Ovary (tissue), 7 donors: ENCODE measurements at regions not wholly inside any gene's neighbourhood (a gene's known extent, or its start where the extent isn't known, plus 50 kb on each side); places are given as distances from the start of the nearest gene placed in this dataset.

Experiments
- DNase-seq, 5 donors: peaks; one replicate each; pipeline ENCODE4 v3.0.0-alpha.2; 2019 to 2020
- H3K27ac ChIP-seq, 2 donors: fragments of 200-600 bp; one replicate each; pipeline versions ENCODE4 v1.5.1 to v1.8.0; 2019 to 2022
- H3K27me3 ChIP-seq: fragments of 200-600 bp; one replicate; pipeline ENCODE4 v1.8.0; 2022
- H3K36me3 ChIP-seq: fragments of 200-600 bp; sonication (generic); one replicate; pipeline ENCODE4 v1.5.1; 2019
- H3K4me1 ChIP-seq: one replicate; pipeline ENCODE4 v1.8.1; 2013; ENCODE audit warnings: mild to moderate bottlenecking, moderate library complexity; ENCODE audit not compliant: insufficient read depth
- H3K4me3 ChIP-seq: fragments of 200-600 bp; sonication (generic); one replicate; pipeline ENCODE4 v1.5.1; 2017
- H3K9me3 ChIP-seq, 2 donors: fragments of 200-600 bp in 1 of 2; sonication (generic) in 1 of 2; one replicate each; pipeline versions ENCODE4 v1.5.1 to v1.8.1; 2013 to 2019; ENCODE audit warnings: mild to moderate bottlenecking in 1 of 2, moderate library complexity in 1 of 2
- EP300 ChIP-seq: sonication (generic); formaldehyde crosslinking; IDR thresholded peaks from one replicate; pipeline ENCODE4 v1.6.1; 2017; ENCODE audit warnings: antibody characterized with exemption
- POLR2A ChIP-seq: fragments of 450-650 bp; IDR thresholded peaks from one replicate; pipeline ENCODE4 v1.6.1; 2017; ENCODE audit warnings: antibody characterized with exemption, mild to moderate bottlenecking, moderate library complexity
- WGBS, 3 donors: extraction: QIAGEN DNeasy Blood & Tissue Kit in 1 of 3; methylation state at CpG; one replicate each; pipeline versions ENCODE4 v1.1.5 to v1.1.7; 2013 to 2017; 5-methylcytosine and 5-hydroxymethylcytosine counted together
- intact Hi-C, 4 donors: fragments of 100-400 bp; cut with DNase I; formaldehyde crosslinking; loops; one replicate each; pipeline versions ENCODE4 v1.11.0 to v1.15.1; 2022 to 2023
- TF ChIP-seq, protein P1 (sequence below), 3 donors: fragments of 450-650 bp in 2 of 3; fragments of 200-600 bp in 1 of 3; IDR thresholded peaks; one replicate each; pipeline versions ENCODE4 v1.5.1 to v1.8.0; 2016 to 2022; ENCODE audit warnings: antibody characterized with exemption in 3 of 3, mild to moderate bottlenecking in 1 of 3
- donor health status: DM: no; HTN: no; CAD: no; lungs with moderate emphysema.
- donor health status: DM: no; HTN: no; CAD: no.
- donor health status: Bipolar disorder and iron deficiency.
- donor health status: DM: no; HTN: no; CAD: no.
- donor health status: DM: yes; HTN: yes; CAD: no.

DNA sequence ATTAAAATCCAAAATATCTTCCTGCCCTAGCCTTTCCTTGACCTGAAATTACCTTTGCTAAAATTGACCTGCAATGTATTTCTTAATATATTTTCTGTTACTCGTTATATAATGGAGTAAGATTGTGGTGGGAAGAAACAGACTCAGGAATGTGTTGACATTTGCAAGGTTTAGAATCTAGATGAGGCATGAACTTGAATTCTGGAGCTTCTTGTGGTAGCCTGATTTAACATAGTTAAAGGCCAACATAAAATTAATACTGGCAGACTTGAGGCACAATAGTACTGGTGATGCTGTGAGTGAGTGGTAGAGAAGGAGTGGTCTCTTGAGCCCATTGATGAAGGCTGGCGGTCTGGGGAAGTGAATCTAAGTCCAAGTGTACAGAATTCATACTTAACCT, 197.9 kb upstream of the SPRY1 start:
- Histone ChIP-seq H3K27me3 (no peaks in the 10 kb centered on the region), H3K36me3 (no peaks in the 10 kb centered on the region), H3K4me3 (no peak overlapping the region), H3K9me3 (no peaks in the 10 kb centered on the region), H3K27ac (no peak overlapping the region), H3K4me1 (no peaks in the 10 kb centered on the region)
- TF ChIP-seq POLR2A (no peak), EP300 (no peak)
- TF ChIP-seq, protein P1, sequence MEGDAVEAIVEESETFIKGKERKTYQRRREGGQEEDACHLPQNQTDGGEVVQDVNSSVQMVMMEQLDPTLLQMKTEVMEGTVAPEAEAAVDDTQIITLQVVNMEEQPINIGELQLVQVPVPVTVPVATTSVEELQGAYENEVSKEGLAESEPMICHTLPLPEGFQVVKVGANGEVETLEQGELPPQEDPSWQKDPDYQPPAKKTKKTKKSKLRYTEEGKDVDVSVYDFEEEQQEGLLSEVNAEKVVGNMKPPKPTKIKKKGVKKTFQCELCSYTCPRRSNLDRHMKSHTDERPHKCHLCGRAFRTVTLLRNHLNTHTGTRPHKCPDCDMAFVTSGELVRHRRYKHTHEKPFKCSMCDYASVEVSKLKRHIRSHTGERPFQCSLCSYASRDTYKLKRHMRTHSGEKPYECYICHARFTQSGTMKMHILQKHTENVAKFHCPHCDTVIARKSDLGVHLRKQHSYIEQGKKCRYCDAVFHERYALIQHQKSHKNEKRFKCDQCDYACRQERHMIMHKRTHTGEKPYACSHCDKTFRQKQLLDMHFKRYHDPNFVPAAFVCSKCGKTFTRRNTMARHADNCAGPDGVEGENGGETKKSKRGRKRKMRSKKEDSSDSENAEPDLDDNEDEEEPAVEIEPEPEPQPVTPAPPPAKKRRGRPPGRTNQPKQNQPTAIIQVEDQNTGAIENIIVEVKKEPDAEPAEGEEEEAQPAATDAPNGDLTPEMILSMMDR (IDR thresholded peaks at IDR 0.05): no peak
- DNase-seq: no peak
- WGBS, 3 donors: 75 to 86% (median 77%) methylated on average over 2 of the region's 2 CpGs
- intact Hi-C loops: no loop called here

DNA sequence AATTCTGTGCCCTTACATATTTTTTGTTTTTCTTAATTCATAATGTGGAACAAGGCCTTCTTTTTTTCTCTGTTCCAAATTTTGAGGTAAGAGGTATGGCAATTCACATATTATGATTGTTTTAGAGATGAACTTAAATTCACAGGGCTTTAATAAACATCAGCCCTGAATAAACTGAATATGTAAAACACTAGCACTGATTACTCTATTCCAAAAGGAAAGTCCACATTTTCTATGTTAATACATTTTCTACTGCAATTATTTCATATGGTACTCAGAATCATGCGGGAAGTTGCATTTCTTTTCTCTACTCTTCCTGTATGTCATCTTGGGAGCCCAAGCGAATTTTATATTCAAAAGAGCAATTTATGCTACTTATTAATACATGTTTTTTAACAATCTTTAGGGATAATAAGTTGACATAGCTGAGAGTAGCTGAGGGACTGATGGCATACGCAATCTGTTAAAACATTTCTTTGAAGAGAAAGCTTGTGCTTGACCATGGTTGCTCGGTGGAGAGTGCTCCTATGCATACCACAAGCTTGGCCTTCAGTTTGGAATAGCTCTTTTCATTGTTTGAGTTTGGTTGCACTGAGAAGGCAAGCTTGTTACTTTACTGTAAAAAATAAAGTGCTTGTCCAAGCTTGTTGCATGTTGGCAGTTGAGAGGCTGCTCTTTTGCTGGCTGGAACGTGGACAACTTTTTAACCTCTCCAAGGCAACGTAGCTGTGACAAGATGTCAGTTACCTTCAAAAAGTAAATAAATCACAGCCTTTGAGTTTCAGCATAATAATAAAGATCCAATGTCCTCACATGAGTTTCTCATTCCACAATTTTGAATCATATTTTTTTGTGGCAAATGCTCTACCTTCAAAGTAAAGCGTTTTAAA, 196.3 kb upstream of the SPRY1 start:
- WGBS, 3 donors: 61 to 73% (median 66%) methylated on average over 7 of the region's 7 CpGs
- TF ChIP-seq EP300 (no peak), POLR2A (no peak)
- TF ChIP-seq, protein P1 (IDR thresholded peaks at IDR 0.05): no peak
- intact Hi-C loops: no loop called here

DNA sequence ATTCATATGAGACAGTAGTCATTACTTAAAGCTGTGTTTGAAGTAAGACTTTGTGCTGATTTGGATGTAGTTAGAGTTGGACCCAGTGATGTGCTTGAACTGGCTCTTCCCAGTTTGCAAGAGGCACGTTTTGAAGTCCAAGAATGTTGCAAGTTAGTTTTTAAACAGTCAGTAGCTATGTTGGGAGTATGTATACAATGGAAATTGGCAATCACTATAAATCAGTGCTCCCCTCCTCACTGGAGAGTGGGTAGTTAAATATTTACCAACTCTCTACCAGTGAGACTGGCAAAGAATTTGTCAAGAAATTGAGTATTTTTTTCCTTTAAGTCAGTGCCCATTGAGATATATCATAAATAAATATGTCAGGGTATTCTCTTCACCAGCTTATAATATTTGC, 191.9 kb upstream of the SPRY1 start:
- no peak for DNase-seq
- 0 to 88% (median 0%) methylated on average over 1 of the region's 1 CpG for WGBS, 3 donors
- Histone ChIP-seq H3K27me3 (no peaks in the 10 kb centered on the region), H3K9me3 (no peaks in the 10 kb centered on the region), H3K4me3 (no peak overlapping the region), H3K27ac (no peak overlapping the region), H3K36me3 (no peaks in the 10 kb centered on the region), H3K4me1 (no peaks in the 10 kb centered on the region)
- intact Hi-C loops: no loop called here
- no peak for TF ChIP-seq POLR2A
- TF ChIP-seq, protein P1 (IDR thresholded peaks at IDR 0.05): no peak
- TF ChIP-seq EP300: no peak

More for the DNA sequence above, 196.3 kb upstream of the SPRY1 start:
- Histone ChIP-seq H3K4me1 (no peaks in the 10 kb centered on the region), H3K9me3 (no peaks in the 10 kb centered on the region), H3K36me3 (no peaks in the 10 kb centered on the region), H3K4me3 (no peak overlapping the region), H3K27ac (no peak overlapping the region), H3K27me3 (no peaks in the 10 kb centered on the region)
- no peak for DNase-seq

DNA sequence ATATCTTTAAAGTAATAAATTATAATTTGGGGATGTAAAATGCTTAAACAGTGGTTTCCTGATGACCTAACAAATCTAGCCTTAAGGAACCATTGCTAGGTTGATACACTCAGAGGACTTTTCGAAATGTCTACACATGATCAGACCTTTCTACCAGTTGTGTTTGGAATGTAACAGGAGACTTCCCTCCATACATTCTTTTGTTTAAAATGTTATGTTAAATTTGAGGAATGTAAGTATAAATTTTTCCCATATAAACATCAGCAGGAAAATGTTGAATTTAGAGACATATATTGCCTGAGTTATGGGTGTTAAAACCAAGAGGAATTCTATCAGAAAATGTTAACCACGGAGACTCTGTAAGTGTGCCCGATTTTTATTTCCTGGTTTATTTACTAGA, 190.6 kb upstream of the SPRY1 start:
- no peaks in the 10 kb centered on the region for H3K27me3 ChIP-seq
- no peaks in the 10 kb centered on the region for H3K4me1 ChIP-seq

More for the DNA sequence above, 190.6 kb upstream of the SPRY1 start:
- Histone ChIP-seq H3K36me3 (no peaks in the 10 kb centered on the region), H3K27ac (no peak overlapping the region), H3K4me3 (no peak overlapping the region), H3K9me3 (no peaks in the 10 kb centered on the region)
- no peak for DNase-seq
- TF ChIP-seq POLR2A (no peak), EP300 (no peak)
- TF ChIP-seq, protein P1 (IDR thresholded peaks at IDR 0.05): no peak
- intact Hi-C loops: no loop called here
- 85 to 91% (median 86%) methylated on average over 3 of the region's 3 CpGs for WGBS, 3 donors
